K562 (cell line): ENCODE measurements at regions not wholly inside any gene's neighbourhood (a gene's known extent, or its start where the extent isn't known, plus 50 kb on each side); places are given as distances from the start of the nearest gene placed in this dataset.

Experiments
- ATAC-seq: fragments of 200-7000 bp; cut with Tn5 transposase; 3 replicates; pipeline ENCODE4 v1.9.1; 2020; ENCODE audit warnings: moderate library complexity
- BruUV-seq: library from RNA; stranded (reverse); fragments of 400-500 nt; replicated peaks from 2 replicates; lab custom pipeline; 2021; lab: Mats Ljungman, UMichigan
- CTCF ChIA-PET: fragments of 300-600 bp; formaldehyde crosslinking; extraction: SDS; loops from one replicate; lab custom pipeline; 2021; ENCODE audit warnings: low intra/inter-chr PET ratio; lab: Yijun Ruan, JAX
- POLR2A ChIA-PET: fragments of 300-600, 350-650 bp; sonication (Branson Sonifier 250); formaldehyde crosslinking; extraction: SDS; loops from one replicate; lab custom pipeline; 2021; ENCODE audit warnings: antibody characterized with exemption, inconsistent platforms; lab: Yijun Ruan, JAX
- DNase-seq, 4 experiments: peaks; one replicate each; pipeline versions ENCODE4 v3.0.0 to v3.0.0-alpha.2; 2011 to 2018; ENCODE audit warnings: low spot score in 3 of 4, mixed read lengths in 3 of 4; ENCODE audit errors: extremely low read depth in 1 of 4
- FAIRE-seq: peaks from 2 replicates; lab custom pipeline; 2011; peaks lifted over from hg19 to GRCh38; lab: Jason Lieb, UNC
- H2AFZ ChIP-seq: 2 replicates; pipeline ENCODE4 v1.6.0; 2011; ENCODE audit warnings: low read depth, low read length, control low read depth, inconsistent platforms
- H3K27ac ChIP-seq: fragments of 200-600 bp; 3 replicates; pipeline ENCODE4 v1.8.0; 2011; ENCODE audit warnings: low read depth, mild to moderate bottlenecking, control low read depth, inconsistent platforms, low read length, moderate library complexity, mixed read lengths; ENCODE audit errors: extremely low read depth
- H3K27me3 ChIP-seq, 2 experiments: fragments of 300-600 bp in 1 of 2; 2 replicates in 1 of 2; 3 replicates in 1 of 2; pipeline versions ENCODE4 v1.6.0 to v1.8.0; 2011; ENCODE audit warnings: inconsistent platforms in 2 of 2, low read length in 2 of 2, mild to moderate bottlenecking in 1 of 2, mixed read lengths in 1 of 2, moderate library complexity in 1 of 2; ENCODE audit not compliant: control insufficient read depth in 2 of 2, insufficient read depth in 2 of 2
- H3K36me3 ChIP-seq: fragments of 300-600 bp; 3 replicates; pipeline ENCODE4 v1.8.0; 2011; ENCODE audit warnings: mild to moderate bottlenecking, low read length, inconsistent platforms; ENCODE audit not compliant: control insufficient read depth, insufficient read depth
- H3K4me1 ChIP-seq, 2 experiments: fragments of 200-600 bp in 1 of 2; replicated peaks in 1 of 2; 2 replicates in 1 of 2; 3 replicates in 1 of 2; pipeline versions ENCODE4 v1.5.1 to v1.8.0; 2011; ENCODE audit warnings: inconsistent platforms in 2 of 2, low read length in 2 of 2, mild to moderate bottlenecking in 1 of 2, mixed read lengths in 1 of 2, moderate library complexity in 1 of 2; ENCODE audit not compliant: control insufficient read depth in 2 of 2, insufficient read depth in 2 of 2
- H3K4me2 ChIP-seq: 2 replicates; pipeline ENCODE4 v1.6.1; 2011; ENCODE audit warnings: low read length, control low read depth, inconsistent platforms, mixed read lengths; ENCODE audit not compliant: insufficient read depth
- H3K4me3 ChIP-seq: fragments of 200-600 bp; sonication (generic), shearing (Covaris generic); 2 replicates; pipeline ENCODE4 v1.5.1; 2016; ENCODE audit warnings: control low read depth, inconsistent platforms
- H3K79me2 ChIP-seq: fragments of 200-600 bp; 3 replicates; pipeline ENCODE4 v1.8.0; 2011; ENCODE audit warnings: low read length, inconsistent platforms; ENCODE audit not compliant: control insufficient read depth, insufficient read depth
- H3K9ac ChIP-seq, 2 experiments: 2 replicates each; pipeline versions ENCODE4 v1.6.0 to v1.6.1; 2011; ENCODE audit warnings: low read depth in 2 of 2, low read length in 2 of 2, control low read depth in 1 of 2, inconsistent platforms in 1 of 2, mild to moderate bottlenecking in 1 of 2, mixed read lengths in 1 of 2; ENCODE audit not compliant: insufficient read depth in 1 of 2
- H3K9me1 ChIP-seq: one replicate; pipeline ENCODE4 v1.6.0; 2011; ENCODE audit warnings: inconsistent platforms, mild to moderate bottlenecking, low read length, moderate library complexity; ENCODE audit not compliant: control insufficient read depth, insufficient read depth
- H3K9me3 ChIP-seq: replicated peaks from 2 replicates; pipeline ENCODE4 v1.5.1; 2011; ENCODE audit warnings: low read depth, low read length, inconsistent platforms; ENCODE audit not compliant: control insufficient read depth, insufficient read depth
- H4K20me1 ChIP-seq: replicated peaks from 2 replicates; pipeline ENCODE4 v1.6.1; 2011; ENCODE audit warnings: low read length, inconsistent platforms, mixed read lengths; ENCODE audit not compliant: control insufficient read depth, insufficient read depth
- CTBP1 ChIP-seq: fragments of 450-650 bp; IDR thresholded peaks from 2 replicates; pipeline ENCODE4 v1.6.1; 2016; ENCODE audit warnings: borderline replicate concordance
- DPF2 ChIP-seq: fragments of 450-650 bp; IDR thresholded peaks from 2 replicates; pipeline ENCODE4 v1.6.1; 2016
- HNRNPK ChIP-seq: fragments of 200-400 bp; formaldehyde crosslinking; IDR thresholded peaks from one replicate; pipeline ENCODE4 v1.6.1; 2018; ENCODE audit warnings: mild to moderate bottlenecking, low read depth, low read length; ENCODE audit not compliant: poor library complexity, severe bottlenecking
- MIER1 ChIP-seq: fragments of 450-650 bp; IDR thresholded peaks from 2 replicates; pipeline ENCODE4 v1.6.1; 2016; ENCODE audit warnings: antibody characterized with exemption, mild to moderate bottlenecking, low read depth
- STAG1 ChIP-seq: sonication (generic); formaldehyde crosslinking; IDR thresholded peaks from 2 replicates; pipeline ENCODE4 v1.5.0; 2020; ENCODE audit warnings: missing genetic modification reagents, borderline replicate concordance
- TARDBP ChIP-seq: fragments of 450-650 bp; IDR thresholded peaks from 2 replicates; pipeline ENCODE4 v1.6.1; 2016
- TSC22D4 ChIP-seq: fragments of 450-650 bp; IDR thresholded peaks from 2 replicates; pipeline ENCODE4 v1.6.1; 2016; ENCODE audit warnings: missing genetic modification characterization, missing biosample characterization, control low read depth
- ZC3H8 ChIP-seq: fragments of 450-650 bp; IDR thresholded peaks from 2 replicates; pipeline ENCODE4 v1.6.1; 2017
- ZNF639 ChIP-seq, 2 experiments: fragments of 200-800 bp in 1 of 2; sonication (Bioruptor generic) in 1 of 2; sonication (generic) in 1 of 2; formaldehyde crosslinking in 1 of 2; IDR thresholded peaks in 1 of 2; conservative IDR thresholded peaks in 1 of 2; 2 replicates each; pipeline versions ENCODE4 v1.5.0 to v1.6.1; 2016 to 2020; ENCODE audit warnings: missing compliant biosample characterization in 1 of 2, missing genetic modification characterization in 1 of 2, missing genetic modification reagents in 1 of 2
- WGBS: fragments of 100-300 bp; shearing (Covaris generic); methylation state at CpG from one replicate; pipeline ENCODE4 v1.1.6; 2016; ENCODE audit warnings: low coverage, mixed read lengths; ENCODE audit not compliant: insufficient coverage; ENCODE audit errors: missing lambda C conversion rate; 5-methylcytosine and 5-hydroxymethylcytosine counted together
- in situ Hi-C: fragments of 300-500 bp; cut with MboI; formaldehyde crosslinking; loops from 4 replicates; pipeline ENCODE4 v1.15.0; 2018; ENCODE audit warnings: inconsistent platforms, mixed read lengths
- intact Hi-C: fragments of 100-400 bp; cut with micrococcal nuclease; formaldehyde crosslinking; loops from 2 replicates; pipeline ENCODE4 v1.14.2; 2022

- TF ChIP-seq CTBP1 (no peak), TSC22D4 (tag) (no peak), ZC3H8 (no peak)
Measured at GRCh38 chr13:105377452-105377851, 1158.0 kb downstream of the EFNB2 start (continued).

GRCh38 chr13:105370011-105370650 is 1165.3 kb downstream of the EFNB2 start:
- TF ChIP-seq HNRNPK (no peak), DPF2 (no peak), STAG1 (CRISPR knock-in tag) (no peak), TARDBP (no peak), MIER1 (no peak), ZNF639 (CRISPR knock-in tag; conservative IDR thresholded peaks at IDR 0.05 in 1 of 2, IDR thresholded peaks at IDR 0.05 in 1 of 2) (no peak)
- CTCF ChIA-PET: no interaction called here
- Histone ChIP-seq H4K20me1 (no peaks in the 10 kb centered on the region), H3K79me2 (no peaks in the 10 kb centered on the region), H3K4me3 (no peak overlapping the region), H3K9ac (no peak overlapping the region), H3K4me1 (no peaks in the 10 kb centered on the region), H3K9me3 (no peaks in the 10 kb centered on the region), H3K27ac (no peak overlapping the region), H2AFZ (no peak overlapping the region), H3K4me2 (no peak overlapping the region), H3K9me1 (no peaks in the 10 kb centered on the region), H3K27me3 (no peaks in the 10 kb centered on the region), H3K36me3 (no peaks in the 10 kb centered on the region)
- ATAC-seq (no peak), FAIRE-seq (no peak), DNase-seq (no peak)
- POLR2A ChIA-PET: no interaction called here
- no TSS peak for BruUV-seq
- in situ Hi-C loops (no loop called here), intact Hi-C loops (no loop called here)
- 0% methylated on average over 2 of the region's 2 CpGs for WGBS
